ENCODE measurements at regions not wholly inside any gene's neighbourhood (a gene's known extent, or its start where the extent isn't known, plus 50 kb on each side); places are given as distances from the start of the nearest gene placed in this dataset.

DNA sequence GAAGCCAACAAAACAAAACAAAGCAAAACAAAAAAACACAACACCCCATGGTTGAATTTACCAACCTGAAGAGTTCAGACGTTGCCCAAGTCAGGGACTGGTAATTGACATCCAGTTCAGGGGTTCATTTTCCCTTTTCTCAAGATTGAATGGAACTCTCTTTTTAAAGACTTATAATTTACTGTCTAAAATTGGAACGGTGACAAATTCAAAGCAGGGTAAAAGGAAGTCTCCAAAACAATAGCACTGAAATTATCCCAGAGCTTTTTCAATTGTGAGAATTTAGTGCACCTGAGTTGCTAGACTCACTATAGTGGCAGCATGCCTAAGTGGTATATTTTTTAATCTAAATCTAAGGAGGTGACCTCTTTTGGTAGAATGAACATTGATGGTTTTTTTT, 90.9 kb upstream of the PREP start:
- TF ChIP-seq CTCF (IDR thresholded peaks at IDR 0.05; ENCODE audit: unreplicated experiment): no peak
- H3K27me3 Mint-ChIP-seq: peaks cover 3% of the 10 kb centered on the region
- no peaks in the 10 kb centered on the region for H3K9me3 Mint-ChIP-seq (ENCODE audit: low read depth)
- no peak overlapping the region for H3K27ac Mint-ChIP-seq
- no peak for DNase-seq (ENCODE audit: low spot score, unreplicated experiment)
- H3K36me3 Mint-ChIP-seq (ENCODE audit: insufficient read depth): no peaks in the 10 kb centered on the region
- H3K4me3 Mint-ChIP-seq (ENCODE audit: low read depth): no peak overlapping the region
- peaks cover 12% of the 10 kb centered on the region for H3K4me1 Mint-ChIP-seq (ENCODE audit: low read depth)

- H3K4me3 Mint-ChIP-seq (ENCODE audit: low read depth): no peak overlapping the region
- no peak for TF ChIP-seq CTCF (IDR thresholded peaks at IDR 0.05; ENCODE audit: unreplicated experiment)
- H3K27me3 Mint-ChIP-seq: peaks cover 3% of the 10 kb centered on the region
- no peaks in the 10 kb centered on the region for H3K36me3 Mint-ChIP-seq (ENCODE audit: insufficient read depth)
- peaks cover 17% of the 10 kb centered on the region for H3K4me1 Mint-ChIP-seq (ENCODE audit: low read depth)
- DNase-seq (ENCODE audit: low spot score, unreplicated experiment): no peak
- H3K27ac Mint-ChIP-seq: no peak overlapping the region
- no peaks in the 10 kb centered on the region for H3K9me3 Mint-ChIP-seq (ENCODE audit: low read depth)
Measured at GRCh38 chr6:105492706-105493673, 90.1 kb upstream of the PREP start.

DNA sequence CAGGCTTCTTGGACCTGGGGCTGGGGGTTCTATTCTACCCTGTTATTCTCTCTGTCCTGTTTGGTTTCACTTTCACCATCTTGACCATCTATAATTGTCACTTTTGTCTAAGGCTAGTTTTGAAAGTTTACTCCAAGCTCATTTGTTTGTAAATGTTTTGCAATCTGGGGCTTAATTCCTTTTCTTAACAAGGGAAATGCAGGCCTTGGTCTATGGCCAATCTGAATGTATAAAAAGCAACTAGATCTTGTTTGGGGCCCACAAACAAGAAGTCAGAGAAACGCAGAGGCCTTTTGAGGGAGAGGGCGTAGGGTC, 86.3 kb upstream of the PREP start:
- no peak for TF ChIP-seq CTCF (IDR thresholded peaks at IDR 0.05; ENCODE audit: unreplicated experiment)
- Mint-ChIP-seq H3K27ac (no peak overlapping the region), H3K9me3 (ENCODE audit: low read depth) (no peaks in the 10 kb centered on the region), H3K4me3 (ENCODE audit: low read depth) (no peak overlapping the region), H3K4me1 (ENCODE audit: low read depth) (peaks cover 35% of the 10 kb centered on the region), H3K36me3 (ENCODE audit: insufficient read depth) (no peaks in the 10 kb centered on the region), H3K27me3 (peaks cover 5% of the 10 kb centered on the region)
- no peak for DNase-seq (ENCODE audit: low spot score, unreplicated experiment)

- no peaks in the 10 kb centered on the region for H3K9me3 Mint-ChIP-seq (ENCODE audit: low read depth)
- H3K36me3 Mint-ChIP-seq (ENCODE audit: insufficient read depth): no peaks in the 10 kb centered on the region
- H3K4me1 Mint-ChIP-seq (ENCODE audit: low read depth): peaks cover 36% of the 10 kb centered on the region
- peaks cover 5% of the 10 kb centered on the region for H3K27me3 Mint-ChIP-seq
- TF ChIP-seq CTCF (IDR thresholded peaks at IDR 0.05; ENCODE audit: unreplicated experiment): no peak
- DNase-seq (ENCODE audit: low spot score, unreplicated experiment): no peak
- H3K27ac Mint-ChIP-seq: no peak overlapping the region
- H3K4me3 Mint-ChIP-seq (ENCODE audit: low read depth): no peak overlapping the region
Measured at GRCh38 chr6:105488516-105489215, 85.8 kb upstream of the PREP start.

DNA sequence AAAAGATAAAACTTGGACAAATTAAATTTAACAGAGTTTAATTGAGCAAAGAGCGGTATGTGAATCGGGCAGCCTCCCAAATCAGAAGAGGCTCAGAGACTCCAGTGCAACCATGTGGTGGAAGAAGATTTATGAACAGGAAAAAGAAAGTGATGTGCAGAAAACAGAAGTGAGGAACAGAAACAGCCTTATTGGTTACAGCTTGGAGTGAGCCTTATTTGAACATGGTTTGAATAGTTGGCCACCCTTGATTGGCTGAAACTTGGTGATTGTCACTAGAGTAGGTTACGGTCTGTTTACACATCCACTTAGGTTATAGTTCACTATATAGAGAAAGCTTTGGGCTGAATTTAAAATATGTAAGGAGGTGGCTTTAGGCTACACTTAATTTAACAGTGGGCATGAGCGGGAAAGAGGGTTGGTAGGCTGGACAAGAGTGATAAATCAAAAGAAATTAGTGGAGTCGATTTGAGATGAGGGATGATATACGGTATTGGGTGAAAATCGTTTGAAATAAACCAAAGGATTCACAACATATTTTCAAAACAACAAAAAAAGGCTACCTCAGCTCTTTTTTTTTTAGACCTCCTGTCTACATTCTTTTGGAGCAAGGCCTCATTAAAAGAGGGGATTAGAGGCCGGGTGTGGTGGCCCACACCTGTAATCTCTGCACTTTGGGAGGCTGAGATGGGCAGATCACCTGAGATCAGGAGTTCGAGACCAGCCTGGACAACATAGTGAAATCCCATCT, 84.3 kb upstream of the PREP start:
- Mint-ChIP-seq H3K4me1 (ENCODE audit: low read depth) (peaks cover 34% of the 10 kb centered on the region), H3K27me3 (peaks cover 5% of the 10 kb centered on the region), H3K4me3 (ENCODE audit: low read depth) (no peak overlapping the region), H3K9me3 (ENCODE audit: low read depth) (no peaks in the 10 kb centered on the region), H3K27ac (no peak overlapping the region), H3K36me3 (ENCODE audit: insufficient read depth) (no peaks in the 10 kb centered on the region)
- DNase-seq (ENCODE audit: low spot score, unreplicated experiment): no peak
- TF ChIP-seq CTCF (IDR thresholded peaks at IDR 0.05; ENCODE audit: unreplicated experiment): no peak
